HEK293T (cell line): ENCODE measurements at regions not wholly inside any gene's neighbourhood (a gene's known extent, or its start where the extent isn't known, plus 50 kb on each side); places are given as distances from the start of the nearest gene placed in this dataset.

Source experiments
- CTCF ChIA-PET: fragments of 350-600 bp; formaldehyde crosslinking; extraction: SDS; loops from one replicate; lab custom pipeline; 2021; ENCODE audit warnings: antibody characterized with exemption, inconsistent platforms; lab: Yijun Ruan, JAX
- POLR2A ChIA-PET: fragments of 350-600 bp; formaldehyde crosslinking; extraction: SDS; loops from one replicate; lab custom pipeline; 2020; ENCODE audit warnings: antibody characterized with exemption, inconsistent platforms; lab: Yijun Ruan, JAX
- DNase-seq: peaks from one replicate; pipeline ENCODE4 v3.0.0; 2012; ENCODE audit warnings: mixed read lengths; ENCODE audit errors: extremely low spot score
- ARNT ChIP-seq: fragments of 450-650 bp; IDR thresholded peaks from 2 replicates; pipeline ENCODE4 v1.6.1; 2017; ENCODE audit warnings: mild to moderate bottlenecking
- BHLHE40 ChIP-seq: fragments of 450-650 bp; IDR thresholded peaks from 2 replicates; pipeline ENCODE4 v1.6.1; 2016; ENCODE audit warnings: mild to moderate bottlenecking, moderate library complexity, borderline replicate concordance
- CTBP1 ChIP-seq: fragments of 450-650 bp; IDR thresholded peaks from 2 replicates; pipeline ENCODE4 v1.6.1; 2016; ENCODE audit warnings: borderline replicate concordance
- ELF4 ChIP-seq: fragments of 450-650 bp; IDR thresholded peaks from 2 replicates; pipeline ENCODE4 v1.6.1; 2017; ENCODE audit warnings: antibody characterized with exemption
- FOXA1 ChIP-seq: fragments of 450-650 bp; IDR thresholded peaks from 2 replicates; pipeline ENCODE4 v1.6.1; 2016; ENCODE audit warnings: mild to moderate bottlenecking
- FOXK2 ChIP-seq: fragments of 450-650 bp; IDR thresholded peaks from 2 replicates; pipeline ENCODE4 v1.6.1; 2016; ENCODE audit warnings: mild to moderate bottlenecking
- FOXM1 ChIP-seq: fragments of 450-650 bp; IDR thresholded peaks from 2 replicates; pipeline ENCODE4 v1.6.1; 2017; ENCODE audit warnings: mild to moderate bottlenecking, borderline replicate concordance
- HDGF ChIP-seq: fragments of 450-650 bp; IDR thresholded peaks from 2 replicates; pipeline ENCODE4 v1.6.1; 2017; ENCODE audit warnings: antibody characterized with exemption, borderline replicate concordance
- L3MBTL2 ChIP-seq: fragments of 450-650 bp; conservative IDR thresholded peaks from 2 replicates; pipeline ENCODE4 v1.6.1; 2016; ENCODE audit warnings: mild to moderate bottlenecking
- LEF1 ChIP-seq: fragments of 450-650 bp; IDR thresholded peaks from 2 replicates; pipeline ENCODE4 v1.6.1; 2017; ENCODE audit warnings: mild to moderate bottlenecking, borderline replicate concordance
- NFRKB ChIP-seq: fragments of 450-650 bp; IDR thresholded peaks from 2 replicates; pipeline ENCODE4 v1.6.1; 2016; ENCODE audit warnings: mild to moderate bottlenecking, moderate library complexity
- PKNOX1 ChIP-seq: fragments of 450-650 bp; IDR thresholded peaks from 2 replicates; pipeline ENCODE4 v1.6.1; 2016
- SP1 ChIP-seq: fragments of 450-650 bp; IDR thresholded peaks from 2 replicates; pipeline ENCODE4 v1.6.1; 2017
- SUZ12 ChIP-seq: fragments of 450-650 bp; IDR thresholded peaks from 2 replicates; pipeline ENCODE4 v1.6.1; 2016; ENCODE audit warnings: mild to moderate bottlenecking
- TARDBP ChIP-seq: fragments of 450-650 bp; IDR thresholded peaks from 2 replicates; pipeline ENCODE4 v1.6.1; 2016
- ZNF384 ChIP-seq: fragments of 450-650 bp; IDR thresholded peaks from 2 replicates; pipeline ENCODE4 v1.6.1; 2016

GRCh38 chrX:39121903-39122302 lies 320.6 kb downstream of the MID1IP1 start:
- TF ChIP-seq ARNT (no peak), TARDBP (no peak), LEF1 (no peak), NFRKB (no peak), ELF4 (no peak), L3MBTL2 (no peak), FOXK2 (no peak), BHLHE40 (no peak)
- ChIA-PET CTCF (no interaction called here), POLR2A (no interaction called here)
- DNase-seq, result no peak

- POLR2A ChIA-PET, result no interaction called here
- CTCF ChIA-PET, result no interaction called here
- no peak for DNase-seq
- no peak for TF ChIP-seq NFRKB
- no peak for TF ChIP-seq FOXA1
- TF ChIP-seq BHLHE40, result no peak
- no peak for TF ChIP-seq L3MBTL2
- no peak for TF ChIP-seq FOXM1
- TF ChIP-seq HDGF, result no peak
- TF ChIP-seq ARNT, result no peak
- no peak for TF ChIP-seq SP1
- no peak for TF ChIP-seq CTBP1
- no peak for TF ChIP-seq FOXK2
- TF ChIP-seq TARDBP, result no peak
- TF ChIP-seq ELF4, result no peak
- TF ChIP-seq ZNF384, result no peak
These were observed 324.6 kb downstream of the MID1IP1 start for GRCh38 chrX:39125834-39126233.

- no peak for DNase-seq
- POLR2A ChIA-PET, result no interaction called here
- TF ChIP-seq CTBP1, result no peak
- CTCF ChIA-PET, result no interaction called here
These were observed 332.7 kb downstream of the MID1IP1 start for GRCh38 chrX:39133971-39134370.

GRCh38 chrX:39137363-39137954 lies 336.2 kb downstream of the MID1IP1 start:
- ChIA-PET CTCF (interaction anchor here (1.5 kb wide), 1 partner anchor 12 kb away, joined by 3 read pairs; no protein-coding TSS in a partner anchor), POLR2A (interaction anchor here (0.7 kb wide), 1 partner anchor 13 kb away, joined by 3 read pairs; no protein-coding TSS in a partner anchor)
- TF ChIP-seq L3MBTL2 (no peak), FOXA1 (no peak), SUZ12 (no peak), TARDBP (no peak), SP1 (no peak), PKNOX1 (no peak), HDGF (no peak), BHLHE40 (no peak), NFRKB (no peak), ELF4 (no peak), FOXK2 (no peak), CTBP1 (no peak)
- no peak for DNase-seq

GRCh38 chrX:39140581-39140980 lies 339.3 kb downstream of the MID1IP1 start:
- DNase-seq, result no peak
- ChIA-PET POLR2A (no interaction called here), CTCF (no interaction called here)
- no peak for TF ChIP-seq FOXA1
- no peak for TF ChIP-seq L3MBTL2

GRCh38 chrX:39144323-39144722 lies 343.1 kb downstream of the MID1IP1 start:
- CTCF ChIA-PET, result interaction anchor here (0.7 kb wide), 1 partner anchor 24 kb away, joined by 4 read pairs; no protein-coding TSS in a partner anchor
- no peak for TF ChIP-seq HDGF
- no peak for TF ChIP-seq L3MBTL2
- no peak for TF ChIP-seq ELF4
- no peak for TF ChIP-seq BHLHE40
- TF ChIP-seq FOXA1, result no peak
- no peak for TF ChIP-seq NFRKB
- no peak for TF ChIP-seq CTBP1
- no peak for TF ChIP-seq ARNT
- no peak for TF ChIP-seq SUZ12
- POLR2A ChIA-PET, result no interaction called here
- DNase-seq, result no peak

- DNase-seq, result no peak
- CTCF ChIA-PET, result interaction anchor here (0.7 kb wide), 1 partner anchor 23 kb away, joined by 4 read pairs; no protein-coding TSS in a partner anchor
- TF ChIP-seq ZNF384, result no peak
- no peak for TF ChIP-seq ARNT
- TF ChIP-seq PKNOX1, result no peak
- TF ChIP-seq CTBP1, result no peak
- no peak for TF ChIP-seq FOXK2
- TF ChIP-seq L3MBTL2, result no peak
- no peak for TF ChIP-seq ELF4
- no peak for TF ChIP-seq HDGF
- no peak for TF ChIP-seq BHLHE40
- POLR2A ChIA-PET, result no interaction called here
These were observed 343.7 kb downstream of the MID1IP1 start for GRCh38 chrX:39144956-39145355.

GRCh38 chrX:39145859-39146258 lies 344.6 kb downstream of the MID1IP1 start:
- CTCF ChIA-PET, result no interaction called here

More at GRCh38 chrX:39145859-39146258, 344.6 kb downstream of the MID1IP1 start:
- POLR2A ChIA-PET, result no interaction called here
- DNase-seq, result no peak
- TF ChIP-seq TARDBP, result no peak
- TF ChIP-seq SP1, result no peak
- TF ChIP-seq BHLHE40, result no peak
- TF ChIP-seq FOXK2, result no peak
- TF ChIP-seq HDGF, result no peak
- no peak for TF ChIP-seq SUZ12
- no peak for TF ChIP-seq ARNT
- no peak for TF ChIP-seq ZNF384
- no peak for TF ChIP-seq ELF4
- no peak for TF ChIP-seq L3MBTL2
- TF ChIP-seq CTBP1, result no peak
- TF ChIP-seq PKNOX1, result no peak
- TF ChIP-seq NFRKB, result no peak
- no peak for TF ChIP-seq FOXA1
